PC-9 (cell line): ENCODE measurements at regions not wholly inside any gene's neighbourhood (a gene's known extent, or its start where the extent isn't known, plus 50 kb on each side); places are given as distances from the start of the nearest gene placed in this dataset.

Experiments
- BruUV-seq: library from RNA; stranded (reverse); fragments of 400-500 nt; replicated peaks from 2 replicates; lab custom pipeline; 2021; lab: Mats Ljungman, UMichigan
- CTCF ChIA-PET: fragments of 300-600 bp; sonication (Branson Sonifier 250); formaldehyde crosslinking; loops from one replicate; lab custom pipeline; 2022; ENCODE audit warnings: antibody characterized with exemption; lab: Charles Lee
- POLR2A ChIA-PET: fragments of 300-600 bp; sonication (Branson Sonifier 250); formaldehyde crosslinking; loops from one replicate; lab custom pipeline; 2022; ENCODE audit warnings: antibody characterized with exemption; ENCODE audit not compliant: unreplicated experiment; lab: Charles Lee
- DNase-seq, 2 experiments: peaks; one replicate each; pipeline versions ENCODE4 v3.0.0 to v3.0.0-alpha.2; 2015 to 2022; ENCODE audit warnings: mixed read lengths in 1 of 2
- H2AFZ ChIP-seq: fragments of 200-600 bp; sonication (generic); 2 replicates; pipeline ENCODE4 v1.8.1; 2017; ENCODE audit warnings: antibody characterized with exemption
- H3F3A ChIP-seq: fragments of 200-600 bp; sonication (generic); 2 replicates; pipeline ENCODE4 v1.8.1; 2017; ENCODE audit warnings: antibody characterized with exemption, mild to moderate bottlenecking, low read depth; ENCODE audit not compliant: insufficient read depth
- H3K27ac ChIP-seq: fragments of 200-600 bp; sonication (generic); 2 replicates; pipeline ENCODE4 v1.6.1; 2016; ENCODE audit warnings: mixed run types
- H3K27me3 ChIP-seq: fragments of 200-600 bp; sonication (generic); 2 replicates; pipeline ENCODE4 v1.6.1; 2016; ENCODE audit warnings: low read depth, mixed run types; ENCODE audit not compliant: insufficient read depth
- H3K36me3 ChIP-seq: fragments of 200-600 bp; sonication (generic); 2 replicates; pipeline ENCODE4 v1.6.1; 2016; ENCODE audit warnings: low read depth, mixed run types
- H3K4me1 ChIP-seq: fragments of 200-600 bp; sonication (generic); replicated peaks from 2 replicates; pipeline ENCODE4 v1.6.1; 2016; ENCODE audit warnings: mixed run types; ENCODE audit not compliant: insufficient read depth
- H3K4me2 ChIP-seq: fragments of 200-600 bp; sonication (generic); 2 replicates; pipeline ENCODE4 v1.6.1; 2017; ENCODE audit warnings: mixed run types
- H3K4me3 ChIP-seq: fragments of 200-600 bp; sonication (generic); 2 replicates; pipeline ENCODE4 v1.6.1; 2016; ENCODE audit warnings: mixed run types
- H3K79me2 ChIP-seq: fragments of 200-600 bp; sonication (generic); 2 replicates; pipeline ENCODE4 v1.6.1; 2017; ENCODE audit warnings: low read depth, mixed run types
- H3K9me2 ChIP-seq: fragments of 200-600 bp; sonication (generic); 2 replicates; pipeline ENCODE4 v1.8.1; 2017; ENCODE audit warnings: mild to moderate bottlenecking; ENCODE audit not compliant: insufficient read depth
- H3K9me3 ChIP-seq: fragments of 200-600 bp; sonication (generic); 2 replicates; pipeline ENCODE4 v1.8.1; 2016; ENCODE audit warnings: low read depth; ENCODE audit not compliant: insufficient read depth
- H4K20me1 ChIP-seq: fragments of 200-600 bp; sonication (generic); 2 replicates; pipeline ENCODE4 v1.8.1; 2017; ENCODE audit not compliant: insufficient read depth
- CTCF ChIP-seq: fragments of 200-600 bp; sonication (generic); conservative IDR thresholded peaks from 2 replicates; pipeline ENCODE4 v1.6.1; 2017; ENCODE audit warnings: mixed run types, antibody characterized with exemption, mild to moderate bottlenecking, moderate library complexity
- EZH2 ChIP-seq: fragments of 200-600 bp; sonication (generic); IDR thresholded peaks from 2 replicates; pipeline ENCODE4 v1.8.0; 2017; ENCODE audit warnings: antibody characterized with exemption, low read depth
- intact Hi-C: fragments of 100-400 bp; cut with micrococcal nuclease; formaldehyde crosslinking; loops from one replicate; pipeline ENCODE4 v1.10.0; 2022; ENCODE audit not compliant: unreplicated experiment

GRCh38 chr7:17103170-17103569 lies 195.3 kb upstream of the AHR start:
- no peak overlapping the region for H3K4me2 ChIP-seq
- no peaks in the 10 kb centered on the region for H3K27me3 ChIP-seq
- ChIA-PET CTCF (no interaction called here), POLR2A (no interaction called here)
- no TSS peak for BruUV-seq
- H3K4me3 ChIP-seq: no peak overlapping the region
- H2AFZ ChIP-seq: no peak overlapping the region
- no peak overlapping the region for H3K27ac ChIP-seq
- no peaks in the 10 kb centered on the region for H3K9me2 ChIP-seq
- intact Hi-C loops: no loop called here
- no peaks in the 10 kb centered on the region for H4K20me1 ChIP-seq
- H3K79me2 ChIP-seq: no peaks in the 10 kb centered on the region
- TF ChIP-seq CTCF: no peak
- TF ChIP-seq EZH2: no peak
- H3K4me1 ChIP-seq: 0 out of 2 replicates have a peak, but pooled peaks cover 6% of the 10 kb centered on the region
- H3K36me3 ChIP-seq: no peaks in the 10 kb centered on the region
- peaks cover 11% of the 10 kb centered on the region for H3K9me3 ChIP-seq
- no peak for DNase-seq
- 0 out of 2 replicates have a peak, but pooled peaks cover 10% of the 10 kb centered on the region for H3F3A ChIP-seq

- ChIA-PET CTCF (no interaction called here), POLR2A (no interaction called here)
- 0 out of 2 replicates have a peak, but pooled peaks cover 8% of the 10 kb centered on the region for H3F3A ChIP-seq
- H3K27me3 ChIP-seq: no peaks in the 10 kb centered on the region
- no peak overlapping the region for H3K4me3 ChIP-seq
- no peaks in the 10 kb centered on the region for H3K79me2 ChIP-seq
- no peak for TF ChIP-seq CTCF
- no peaks in the 10 kb centered on the region for H4K20me1 ChIP-seq
- no peak overlapping the region for H2AFZ ChIP-seq
- no peak overlapping the region for H3K27ac ChIP-seq
- H3K9me3 ChIP-seq: peaks cover 11% of the 10 kb centered on the region
- no TSS peak for BruUV-seq
- no peaks in the 10 kb centered on the region for H3K9me2 ChIP-seq
- no peaks in the 10 kb centered on the region for H3K36me3 ChIP-seq
- intact Hi-C loops: no loop called here
- no peak overlapping the region for H3K4me2 ChIP-seq
- DNase-seq: no peak
- H3K4me1 ChIP-seq: peaks cover 12% of the 10 kb centered on the region
Measured at GRCh38 chr7:17103984-17104383, 194.5 kb upstream of the AHR start.

- Histone ChIP-seq H3K36me3 (no peaks in the 10 kb centered on the region), H3K4me2 (no peak overlapping the region), H3K9me3 (peaks cover 9% of the 10 kb centered on the region), H3K27me3 (no peaks in the 10 kb centered on the region), H3K9me2 (no peaks in the 10 kb centered on the region), H3K79me2 (no peaks in the 10 kb centered on the region), H4K20me1 (no peaks in the 10 kb centered on the region), H3K4me1 (peaks cover 15% of the 10 kb centered on the region), H2AFZ (no peak overlapping the region), H3K4me3 (no peak overlapping the region), H3K27ac (no peak overlapping the region), H3F3A (0 out of 2 replicates have a peak, but pooled peaks cover 4% of the 10 kb centered on the region)
- ChIA-PET POLR2A (no interaction called here), CTCF (no interaction called here)
- TF ChIP-seq EZH2: no peak
- TF ChIP-seq CTCF: no peak
- intact Hi-C loops: no loop called here
- DNase-seq: no peak
- no TSS peak for BruUV-seq
Measured at GRCh38 chr7:17104419-17104818, 194.0 kb upstream of the AHR start.
